NCI-H82 treated with DMSO at 0.1 percent for 48 hours (cell line): ENCODE measurements at regions not wholly inside any gene's neighbourhood (a gene's known extent, or its start where the extent isn't known, plus 50 kb on each side); places are given as distances from the start of the nearest gene placed in this dataset.

ENCODE experiments used
- DNase-seq: peaks from one replicate; lab custom pipeline; 2025; ENCODE audit not compliant: unreplicated experiment; lab: John Stamatoyannopoulos, UW

DNA sequence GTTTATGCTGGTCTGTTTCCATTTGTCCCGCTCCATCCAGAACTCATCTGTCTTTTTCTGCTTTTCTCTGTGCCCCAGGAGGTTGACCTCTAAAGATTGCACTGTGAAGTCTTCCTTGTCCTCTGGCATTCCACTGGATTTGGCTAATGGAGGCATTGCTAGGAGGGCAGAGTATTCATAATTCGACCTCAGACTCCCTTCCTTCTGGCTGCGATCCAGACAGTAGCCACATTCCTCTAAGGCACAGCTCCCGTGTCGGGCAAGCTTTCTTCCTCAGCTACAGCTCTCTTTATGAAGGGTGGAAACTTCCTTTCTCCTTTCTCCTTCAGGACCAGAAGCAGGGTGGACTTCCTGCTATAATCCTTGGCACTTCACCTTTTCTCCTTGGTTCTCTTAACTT, 175.9 kb downstream of the BAMBI start:
- no peak for DNase-seq

DNA sequence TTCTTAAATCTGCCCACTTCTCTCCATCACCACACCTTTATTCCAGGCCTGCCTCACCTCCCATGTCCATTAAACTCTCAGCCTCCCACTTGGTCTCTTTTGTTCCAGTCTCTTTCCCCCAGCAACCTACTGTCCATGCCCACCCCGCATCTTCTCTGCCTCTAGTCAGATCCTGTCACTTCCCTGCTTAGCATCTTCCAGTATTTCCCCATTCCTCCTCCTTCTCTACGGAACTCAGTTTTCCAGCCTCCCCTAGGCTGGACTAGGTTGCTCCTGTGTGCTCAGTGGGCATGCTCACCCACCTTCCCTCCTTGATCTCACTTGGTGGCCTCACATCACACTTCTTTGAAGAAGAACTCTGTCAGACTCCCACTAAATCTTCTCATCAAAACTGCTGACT, 179.8 kb downstream of the BAMBI start:
- no peak for DNase-seq

GRCh38 chr10:28858646-28859045, 181.3 kb downstream of the BAMBI start:
- DNase-seq: no peak

DNA sequence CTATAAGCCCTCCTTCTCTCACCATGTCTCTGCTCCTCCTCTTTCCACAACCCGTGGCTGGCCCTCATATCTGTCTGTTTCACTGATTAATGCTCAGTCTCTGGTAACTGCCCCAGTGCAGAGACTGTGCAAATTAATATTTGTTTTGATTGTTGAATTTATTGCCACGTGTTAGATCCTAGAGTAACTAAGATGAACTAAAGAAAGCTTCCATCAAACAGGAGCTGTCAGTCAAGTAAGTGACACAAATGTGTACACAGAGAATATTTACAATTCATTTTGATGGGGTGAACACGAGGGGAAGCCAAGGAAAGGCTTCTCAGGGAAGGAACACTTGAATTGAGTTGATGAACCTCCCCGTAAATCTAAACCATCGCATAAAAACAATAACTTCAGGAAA, 182.5 kb downstream of the BAMBI start:
- DNase-seq: no peak

DNA sequence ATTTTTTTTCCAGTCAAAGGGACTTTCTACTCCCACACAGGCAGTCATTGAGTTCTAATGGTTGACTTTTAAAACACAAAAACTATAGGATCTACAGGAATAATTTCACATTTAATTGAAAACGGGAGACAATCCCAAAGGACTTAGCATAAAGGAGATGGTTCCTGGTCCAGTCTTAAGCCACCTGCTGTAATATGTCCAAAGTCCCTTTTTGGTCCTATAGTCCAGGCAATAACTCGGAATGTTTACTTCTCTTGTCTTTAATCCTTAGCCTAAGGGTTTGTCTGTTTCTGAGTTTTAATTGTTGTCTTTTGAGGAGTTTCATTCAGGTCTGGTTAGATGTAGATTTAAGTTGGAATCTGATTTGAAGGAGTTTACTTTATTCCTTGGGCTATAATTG, 184.9 kb downstream of the BAMBI start:
- DNase-seq: no peak

- no peak for DNase-seq
These were observed 192.4 kb downstream of the BAMBI start for GRCh38 chr10:28869606-28870201.

- DNase-seq: no peak
These were observed 194.3 kb downstream of the BAMBI start for GRCh38 chr10:28871665-28872064.

DNA sequence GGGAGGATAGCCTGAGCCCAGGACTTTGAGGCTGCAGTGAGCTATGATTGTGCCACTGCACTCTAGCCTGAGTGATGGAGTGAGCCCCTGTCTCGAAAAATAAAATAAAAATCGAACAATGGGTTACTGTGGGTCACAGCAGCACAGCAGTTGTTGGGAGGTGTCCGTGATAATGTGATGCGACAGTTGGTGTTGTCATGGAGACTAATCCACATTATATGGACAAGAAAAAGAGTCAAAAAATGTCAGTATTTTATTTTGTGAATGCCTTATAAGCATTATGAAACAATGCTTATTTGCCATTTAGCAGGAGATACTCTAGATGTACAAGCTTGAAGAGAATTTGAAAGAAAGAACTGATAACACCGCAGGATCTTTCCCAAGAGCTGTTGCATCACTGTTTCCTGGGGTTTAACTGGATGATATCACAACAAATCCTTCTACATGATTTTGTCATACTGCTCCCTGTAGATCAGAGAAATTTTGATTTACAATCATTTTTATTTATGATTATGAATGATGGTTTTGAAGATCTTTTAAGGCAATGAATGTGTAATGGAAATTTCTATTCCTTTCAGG, 195.4 kb downstream of the BAMBI start:
- DNase-seq: no peak

DNA sequence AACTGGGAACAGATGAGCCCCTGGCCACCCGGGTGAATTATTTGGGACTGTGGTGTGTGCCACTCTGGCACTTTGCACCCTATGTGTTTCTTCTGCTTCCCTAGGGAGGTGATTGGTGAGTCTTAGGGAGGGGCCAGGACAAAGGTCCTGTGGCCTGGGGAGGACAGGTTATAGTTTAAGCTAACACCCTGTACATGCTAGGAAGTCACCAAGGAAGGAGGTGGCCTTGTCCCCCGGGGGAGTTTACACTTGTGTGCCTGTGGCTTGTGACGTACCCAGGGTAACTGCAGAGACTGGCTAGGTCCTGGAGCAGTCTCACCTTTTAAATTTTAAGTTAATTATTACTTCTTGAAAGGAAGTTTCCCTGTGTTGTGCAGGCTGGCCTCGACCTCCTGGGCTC, 196.2 kb downstream of the BAMBI start:
- DNase-seq: no peak

- DNase-seq: no peak
These were observed 196.9 kb downstream of the BAMBI start for GRCh38 chr10:28874210-28874609.

- DNase-seq: no peak
These were observed 198.3 kb downstream of the BAMBI start for GRCh38 chr10:28875549-28876081.

DNA sequence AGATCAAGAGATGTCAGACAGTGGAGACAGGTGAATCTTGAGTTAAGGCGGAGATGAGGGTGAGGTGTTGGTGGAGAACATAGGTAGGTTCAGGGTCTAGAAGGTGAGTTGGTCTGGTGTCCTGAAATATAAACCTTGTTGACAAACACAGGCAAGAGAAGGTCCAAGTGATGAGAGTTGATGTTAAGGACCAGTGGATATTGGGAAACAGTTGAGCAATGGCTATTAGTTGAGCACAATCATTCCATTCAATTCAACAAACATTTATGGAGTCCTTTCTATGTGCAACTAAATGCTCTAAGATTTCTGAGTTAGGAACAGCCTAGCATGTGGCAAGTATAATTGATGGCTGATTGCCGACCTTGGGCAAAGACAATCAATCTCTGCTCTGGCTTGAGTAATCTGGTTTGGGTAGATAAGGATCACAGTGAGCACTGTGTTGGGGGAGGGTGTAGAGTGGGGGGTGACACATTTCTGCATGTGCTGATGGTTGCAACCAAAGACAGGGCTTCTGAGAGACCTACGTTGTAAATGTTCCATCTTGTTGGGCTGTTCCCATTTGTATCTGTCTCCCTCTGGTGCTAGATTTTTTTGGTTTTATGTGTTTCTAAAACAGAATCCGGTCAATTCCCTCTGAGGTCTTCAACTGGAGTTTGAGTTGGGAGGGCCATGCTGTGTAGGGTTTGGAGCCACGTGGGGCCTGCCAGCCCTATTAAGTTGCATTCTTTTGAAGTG, 201.1 kb downstream of the BAMBI start:
- DNase-seq: no peak

DNA sequence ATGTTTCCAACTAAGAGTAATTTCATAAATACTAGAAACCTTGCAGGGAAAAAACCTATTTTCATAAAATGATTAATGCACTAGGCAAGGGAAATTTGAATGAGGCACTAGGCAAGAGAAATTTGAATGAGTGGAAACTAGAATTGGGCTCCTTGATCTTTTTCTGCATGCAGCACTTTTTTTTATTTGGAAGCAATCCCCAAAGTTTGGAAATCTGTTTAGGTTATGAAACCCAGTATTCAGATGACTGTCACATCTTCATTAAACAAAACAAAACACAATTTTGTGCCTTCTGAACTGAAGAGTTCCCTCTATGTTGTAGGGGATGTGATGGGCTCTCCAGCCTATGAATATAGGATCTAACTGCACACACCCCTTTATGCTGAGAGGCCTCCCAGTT, 201.9 kb downstream of the BAMBI start:
- no peak for DNase-seq

DNA sequence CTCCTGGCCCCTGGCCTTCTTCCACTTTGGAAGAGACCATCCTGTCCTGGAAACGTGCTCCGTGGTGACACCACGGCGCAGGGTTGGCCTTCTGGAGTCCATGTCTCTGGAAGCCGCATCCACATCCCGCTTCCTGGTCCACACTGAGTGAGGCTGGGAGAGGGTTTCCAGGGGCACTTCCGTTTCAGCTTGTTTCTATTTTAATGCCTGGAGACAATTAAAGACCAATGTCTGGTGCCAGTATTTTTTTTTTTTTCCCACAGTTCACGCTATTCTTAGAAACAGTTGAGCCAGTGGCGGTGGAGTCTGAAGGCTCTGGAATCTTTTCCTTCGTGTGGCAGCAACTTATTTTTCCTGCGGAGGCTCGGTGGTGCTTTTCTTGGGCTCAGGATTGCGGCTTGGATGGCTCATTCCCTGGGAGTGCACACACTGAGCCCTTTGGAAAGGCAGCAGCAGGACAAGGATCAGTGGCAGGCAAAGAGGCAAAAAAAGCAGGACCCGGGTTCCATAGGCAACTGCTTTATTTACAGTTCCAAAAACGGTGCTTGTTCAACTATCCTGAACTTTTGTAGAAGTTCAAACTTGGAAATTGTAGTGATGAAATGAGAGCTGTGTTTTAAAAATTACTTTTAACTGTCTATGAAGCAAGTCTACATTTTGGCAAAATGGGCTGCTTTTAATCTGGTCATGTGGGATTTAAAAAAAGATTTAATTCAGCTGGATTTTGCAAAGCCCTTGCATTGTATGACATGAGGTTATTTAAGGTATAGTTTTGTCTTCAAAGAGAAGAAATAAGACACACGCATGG, 202.8 kb downstream of the BAMBI start:
- DNase-seq: no peak

DNA sequence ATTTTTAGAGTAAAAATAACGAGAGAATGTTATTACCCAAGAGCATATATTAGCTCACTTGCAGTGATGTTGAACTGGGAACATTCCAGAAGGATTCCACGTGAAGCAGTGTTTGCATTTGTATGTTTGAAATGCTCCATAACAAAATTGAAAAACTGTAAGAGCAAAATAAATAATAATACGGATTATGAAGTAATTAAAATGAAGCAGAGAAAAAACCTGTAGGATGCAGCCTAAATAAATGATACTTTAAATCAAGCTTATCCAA, 203.3 kb downstream of the BAMBI start:
- DNase-seq: no peak

DNA sequence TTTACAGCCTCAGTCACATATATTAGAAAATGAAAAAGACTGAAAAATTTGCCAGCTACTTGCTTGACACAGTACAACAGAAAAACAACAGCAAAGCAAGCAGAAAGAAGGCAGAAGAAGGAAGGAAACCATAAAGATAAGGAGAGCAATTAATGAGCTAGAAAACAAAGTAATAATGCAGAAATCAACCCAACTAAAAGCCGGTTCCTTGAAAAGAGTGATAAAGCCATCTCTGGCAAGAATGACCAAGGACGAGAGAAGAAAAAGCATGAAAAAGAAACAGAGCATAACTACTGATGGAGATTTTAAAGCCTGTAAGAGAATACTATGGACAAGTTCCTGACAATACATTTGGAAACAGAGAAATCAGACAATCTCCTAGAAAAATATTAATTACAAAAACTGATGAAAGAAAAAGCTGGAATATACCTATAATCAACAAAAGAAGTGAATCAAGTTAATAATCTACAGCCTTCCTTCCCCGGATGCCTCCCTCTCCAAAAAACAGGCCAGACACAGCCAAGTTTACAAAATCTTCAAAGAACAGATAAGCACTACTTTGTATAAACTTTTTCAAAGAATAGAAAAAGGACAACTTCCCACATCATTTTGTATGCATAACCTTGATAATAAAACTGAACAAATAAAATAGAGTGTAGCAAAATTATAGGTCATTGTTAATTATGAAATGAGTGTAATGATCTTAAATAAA, 204.0 kb downstream of the BAMBI start:
- DNase-seq: no peak

GRCh38 chr10:28883741-28884423, 206.6 kb downstream of the BAMBI start:
- DNase-seq: no peak

DNA sequence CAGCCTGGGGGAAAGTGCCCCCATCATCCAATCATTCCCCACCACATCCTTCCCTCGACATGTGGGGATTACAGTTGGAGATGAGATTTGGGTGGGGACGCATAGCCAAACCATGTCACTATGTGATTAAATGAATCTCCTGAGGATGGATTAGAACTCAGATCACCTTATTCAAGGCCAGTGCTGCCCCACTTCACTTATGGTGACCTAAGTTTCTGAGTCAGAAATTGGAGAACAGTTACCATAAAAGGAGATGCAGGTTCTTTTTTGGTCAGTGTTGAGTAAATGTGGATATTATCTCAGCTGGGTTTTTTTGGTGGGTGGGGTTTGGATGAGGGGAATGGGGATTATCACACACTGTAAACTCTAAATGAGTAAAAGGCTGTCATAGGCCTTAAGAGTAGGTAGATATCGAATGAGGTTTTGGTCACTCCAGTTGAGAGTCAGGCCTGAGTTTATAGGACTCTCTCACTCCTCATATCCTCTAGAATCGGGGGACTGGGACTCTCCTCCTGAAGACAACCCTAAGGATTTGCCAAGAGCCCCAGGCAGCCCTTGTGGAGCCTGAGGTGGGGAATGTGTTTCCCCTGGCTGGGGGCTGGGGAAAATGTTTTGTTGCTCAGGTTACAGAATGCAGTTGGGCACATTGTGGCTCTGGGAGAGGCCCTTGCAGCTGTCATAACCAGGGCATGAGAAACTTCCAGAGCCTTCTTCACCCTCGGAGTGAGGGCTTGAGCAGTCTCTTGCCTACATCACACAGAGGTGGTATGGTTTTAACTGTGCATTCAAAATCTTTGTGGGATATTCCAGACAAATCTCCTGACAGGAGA, 213.0 kb downstream of the BAMBI start:
- no peak for DNase-seq

GRCh38 chr10:28891058-28891713, 213.9 kb downstream of the BAMBI start:
- no peak for DNase-seq
